Thyroid gland (tissue), 4 donors: ENCODE measurements at regions not wholly inside any gene's neighbourhood (a gene's known extent, or its start where the extent isn't known, plus 50 kb on each side); places are given as distances from the start of the nearest gene placed in this dataset.

Experiments used
- DNase-seq, 2 donors: peaks; one replicate each; pipeline ENCODE4 v3.0.0-alpha.2; 2019
- H3K27ac ChIP-seq, 3 donors: fragments of 200-600 bp; sonication (generic); 1 replicate in 2 of 3; 2 replicates in 1 of 3; pipeline ENCODE4 v1.5.1; 2016 to 2019; ENCODE audit warnings: mild to moderate bottlenecking in 1 of 3, moderate library complexity in 1 of 3
- H3K27me3 ChIP-seq: fragments of 200-600 bp; sonication (generic); one replicate; pipeline ENCODE4 v1.5.1; 2019
- H3K36me3 ChIP-seq, 2 donors: fragments of 200-600 bp; sonication (generic); one replicate each; pipeline ENCODE4 v1.5.1; 2016 to 2019
- H3K4me1 ChIP-seq, 2 donors: fragments of 200-600 bp; sonication (generic); one replicate each; pipeline ENCODE4 v1.5.1; 2017 to 2019
- H3K4me3 ChIP-seq, 3 donors: fragments of 200-600 bp; sonication (generic); replicated peaks in 1 of 3; 1 replicate in 2 of 3; 2 replicates in 1 of 3; pipeline ENCODE4 v1.5.1; 2016; ENCODE audit warnings: mild to moderate bottlenecking in 1 of 3
- H3K9me3 ChIP-seq: fragments of 200-600 bp; sonication (generic); one replicate; pipeline ENCODE4 v1.5.1; 2017
- POLR2A ChIP-seq, 2 donors: fragments of 450-650 bp; IDR thresholded peaks; one replicate each; pipeline ENCODE4 v1.6.1; 2017; ENCODE audit warnings: antibody characterized with exemption in 2 of 2, mild to moderate bottlenecking in 2 of 2, moderate library complexity in 1 of 2
- WGBS, 2 donors: methylation state at CpG; one replicate each; pipeline ENCODE4 v1.1.5; 2017; 5-methylcytosine and 5-hydroxymethylcytosine counted together
- intact Hi-C: fragments of 100-400 bp; cut with DNase I; formaldehyde crosslinking; loops from one replicate; pipeline ENCODE4 v1.15.1; 2023
- TF ChIP-seq, protein P1 (sequence below), 6 experiments: fragments of 200-600 bp in 3 of 6; fragments of 450-650 bp in 3 of 6; sonication (generic) in 3 of 6; IDR thresholded peaks; one replicate each; pipeline ENCODE4 v1.5.1; 2016 to 2019; ENCODE audit warnings: antibody characterized with exemption in 6 of 6, mild to moderate bottlenecking in 2 of 6, inconsistent platforms in 1 of 6, moderate library complexity in 1 of 6

DNA sequence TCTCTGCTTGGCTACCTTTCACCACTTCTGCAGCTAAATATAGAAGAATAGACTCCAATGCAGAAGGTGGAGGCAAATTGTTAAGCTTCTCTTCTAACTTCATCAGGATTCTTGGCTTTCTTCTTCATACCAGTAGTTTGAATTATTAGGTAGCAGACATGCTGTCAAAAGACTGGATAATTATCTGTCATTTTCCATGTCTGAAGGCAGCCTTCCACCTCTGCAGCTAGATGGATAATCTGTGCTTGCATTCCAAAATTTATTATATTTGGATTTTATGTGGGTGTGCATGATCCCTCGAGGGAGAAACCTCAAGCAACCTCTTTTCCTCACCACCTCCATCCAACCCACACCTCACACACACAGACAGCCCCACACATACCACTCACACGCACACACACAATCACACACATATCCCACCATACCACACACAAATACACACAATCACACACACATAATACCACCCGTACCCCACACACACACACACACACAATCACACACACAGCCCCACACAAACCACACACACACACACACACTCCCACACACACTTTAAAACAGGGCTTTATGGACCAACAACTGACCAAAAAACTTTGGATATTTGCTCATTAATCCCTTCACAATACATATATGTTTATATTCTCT is 145.0 kb downstream of the C7orf25 start:
- no peak for DNase-seq
- H3K4me3 ChIP-seq = no peak overlapping the region
- no peak for TF ChIP-seq POLR2A (IDR thresholded peaks at IDR 0.05)
- TF ChIP-seq, protein P1, sequence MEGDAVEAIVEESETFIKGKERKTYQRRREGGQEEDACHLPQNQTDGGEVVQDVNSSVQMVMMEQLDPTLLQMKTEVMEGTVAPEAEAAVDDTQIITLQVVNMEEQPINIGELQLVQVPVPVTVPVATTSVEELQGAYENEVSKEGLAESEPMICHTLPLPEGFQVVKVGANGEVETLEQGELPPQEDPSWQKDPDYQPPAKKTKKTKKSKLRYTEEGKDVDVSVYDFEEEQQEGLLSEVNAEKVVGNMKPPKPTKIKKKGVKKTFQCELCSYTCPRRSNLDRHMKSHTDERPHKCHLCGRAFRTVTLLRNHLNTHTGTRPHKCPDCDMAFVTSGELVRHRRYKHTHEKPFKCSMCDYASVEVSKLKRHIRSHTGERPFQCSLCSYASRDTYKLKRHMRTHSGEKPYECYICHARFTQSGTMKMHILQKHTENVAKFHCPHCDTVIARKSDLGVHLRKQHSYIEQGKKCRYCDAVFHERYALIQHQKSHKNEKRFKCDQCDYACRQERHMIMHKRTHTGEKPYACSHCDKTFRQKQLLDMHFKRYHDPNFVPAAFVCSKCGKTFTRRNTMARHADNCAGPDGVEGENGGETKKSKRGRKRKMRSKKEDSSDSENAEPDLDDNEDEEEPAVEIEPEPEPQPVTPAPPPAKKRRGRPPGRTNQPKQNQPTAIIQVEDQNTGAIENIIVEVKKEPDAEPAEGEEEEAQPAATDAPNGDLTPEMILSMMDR (IDR thresholded peaks at IDR 0.05) = no peak
- intact Hi-C loops = no loop called here
- no peaks in the 10 kb centered on the region for H3K27me3 ChIP-seq
- no peaks in the 10 kb centered on the region for H3K9me3 ChIP-seq
- no peaks in the 10 kb centered on the region for H3K4me1 ChIP-seq
- no peaks in the 10 kb centered on the region for H3K36me3 ChIP-seq
- WGBS, 2 donors = 80 to 89% methylated on average over 3 of the region's 3 CpGs
- no peak overlapping the region for H3K27ac ChIP-seq

DNA sequence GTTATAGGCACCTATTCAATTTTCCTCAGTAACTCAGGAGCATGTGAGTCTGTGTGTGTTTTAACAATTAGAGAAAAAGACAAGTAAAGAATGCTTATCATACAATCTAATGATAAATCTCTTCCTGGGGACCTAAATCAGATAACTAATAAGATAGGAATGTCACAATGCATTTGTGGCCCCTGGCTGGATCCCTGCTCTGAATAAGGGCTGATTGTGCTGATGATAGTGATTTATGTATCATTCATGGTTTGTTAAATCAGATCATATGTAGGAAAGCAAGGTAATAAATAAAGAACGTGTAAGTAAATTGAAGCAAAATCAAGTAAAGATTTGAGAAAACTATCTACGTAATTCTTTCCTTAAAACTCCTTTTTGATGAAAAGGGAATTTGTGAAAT is 145.9 kb downstream of the C7orf25 start:
- 92 to 93% methylated on average over 2 of the region's 2 CpGs for WGBS, 2 donors
- DNase-seq = no peak
- no peak for TF ChIP-seq POLR2A (IDR thresholded peaks at IDR 0.05)
- TF ChIP-seq, protein P1 (IDR thresholded peaks at IDR 0.05) = no peak
- H3K9me3 ChIP-seq = no peaks in the 10 kb centered on the region
- H3K27ac ChIP-seq = no peak overlapping the region
- H3K27me3 ChIP-seq = no peaks in the 10 kb centered on the region
- no peaks in the 10 kb centered on the region for H3K36me3 ChIP-seq
- no peak overlapping the region for H3K4me3 ChIP-seq
- intact Hi-C loops = no loop called here
- no peaks in the 10 kb centered on the region for H3K4me1 ChIP-seq

DNA sequence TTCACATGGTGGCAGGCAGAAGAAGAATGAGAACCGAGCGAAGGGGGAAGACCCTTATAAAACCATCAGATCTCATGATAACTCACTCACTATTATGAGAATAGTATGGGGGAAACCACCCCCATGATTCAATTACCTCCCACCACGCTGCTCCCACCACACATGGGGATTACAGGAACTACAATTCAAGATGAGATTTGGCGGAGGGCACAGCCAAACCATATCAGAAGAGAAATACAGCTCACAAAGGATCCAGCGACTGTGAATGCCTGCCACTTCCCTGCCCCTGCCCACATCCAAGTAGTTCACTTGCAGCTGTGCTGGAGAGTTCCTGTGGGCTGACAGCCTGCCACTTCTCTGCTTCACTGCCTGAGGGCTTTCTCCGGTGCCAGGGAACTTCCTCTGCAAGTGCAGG is 148.7 kb downstream of the C7orf25 start:
- peak; percentile 18 to 24 for DNase-seq
- intact Hi-C loops = no loop called here
- Histone ChIP-seq H3K27me3 (no peaks in the 10 kb centered on the region), H3K4me1 (no peaks in the 10 kb centered on the region), H3K27ac (no peak overlapping the region), H3K4me3 (no peak overlapping the region), H3K36me3 (no peaks in the 10 kb centered on the region), H3K9me3 (no peaks in the 10 kb centered on the region)
- no peak for TF ChIP-seq POLR2A (IDR thresholded peaks at IDR 0.05)
- TF ChIP-seq, protein P1 (IDR thresholded peaks at IDR 0.05) = no peak
- WGBS, 2 donors = 54 to 66% methylated on average over 6 of the region's 6 CpGs

DNA sequence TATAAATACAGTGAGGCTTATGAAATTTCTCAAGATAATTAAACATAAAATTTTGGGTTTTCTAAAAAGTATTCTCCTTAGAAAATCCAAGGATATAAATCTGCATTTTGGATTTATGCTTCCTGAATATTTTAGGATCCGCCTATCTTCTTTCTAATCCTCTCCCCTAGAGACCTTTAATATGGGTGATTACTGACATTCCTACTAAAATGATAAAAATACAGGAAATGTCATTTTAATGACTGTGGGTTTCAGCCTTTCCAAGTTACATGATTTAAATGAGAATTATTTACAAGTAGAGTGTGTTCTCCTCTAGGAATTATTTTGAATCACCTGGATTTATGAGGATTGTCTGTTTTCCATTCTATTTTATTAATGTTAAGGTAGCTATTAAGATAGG is 150.4 kb downstream of the C7orf25 start:
- H3K4me3 ChIP-seq = no peak overlapping the region
- intact Hi-C loops = no loop called here
- no peaks in the 10 kb centered on the region for H3K9me3 ChIP-seq
- WGBS, 2 donors = 72 to 84% methylated on average over 1 of the region's 1 CpG
- no peaks in the 10 kb centered on the region for H3K36me3 ChIP-seq
- TF ChIP-seq, protein P1 (IDR thresholded peaks at IDR 0.05) = no peak
- TF ChIP-seq POLR2A (IDR thresholded peaks at IDR 0.05) = no peak
- no peaks in the 10 kb centered on the region for H3K4me1 ChIP-seq
- no peaks in the 10 kb centered on the region for H3K27me3 ChIP-seq
- H3K27ac ChIP-seq = no peak overlapping the region
- no peak for DNase-seq

DNA sequence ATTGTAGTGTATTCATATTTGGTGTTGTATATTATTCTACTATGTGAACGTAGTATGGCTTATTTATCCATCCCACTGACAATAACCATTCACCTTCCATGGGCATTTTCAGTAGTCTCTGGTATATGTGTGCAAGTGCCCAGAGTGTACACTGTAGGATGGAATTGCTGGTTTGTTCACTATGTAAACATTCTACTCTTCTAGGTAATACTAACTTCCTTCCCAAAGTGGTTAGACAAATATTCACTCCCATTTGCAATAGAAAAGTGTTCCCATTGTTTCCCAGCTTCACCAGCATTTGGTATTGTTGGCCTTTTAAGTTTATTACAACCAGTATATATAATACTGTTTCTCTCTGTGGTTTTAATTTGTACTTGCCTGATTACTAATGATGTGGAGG is 153.7 kb downstream of the C7orf25 start:
- Histone ChIP-seq H3K27me3 (no peaks in the 10 kb centered on the region), H3K4me3 (no peak overlapping the region), H3K27ac (no peak overlapping the region), H3K4me1 (no peaks in the 10 kb centered on the region), H3K36me3 (no peaks in the 10 kb centered on the region), H3K9me3 (no peaks in the 10 kb centered on the region)
- 93 to 94% methylated on average over 1 of the region's 1 CpG for WGBS, 2 donors
- intact Hi-C loops = no loop called here
- TF ChIP-seq, protein P1 (IDR thresholded peaks at IDR 0.05) = no peak
- TF ChIP-seq POLR2A (IDR thresholded peaks at IDR 0.05) = no peak
- DNase-seq = no peak
